ENCODE measurements at regions not wholly inside any gene's neighbourhood (a gene's known extent, or its start where the extent isn't known, plus 50 kb on each side); places are given as distances from the start of the nearest gene placed in this dataset.

- no peak for DNase-seq
Measured at GRCh38 chr4:108398316-108398715, 222.1 kb upstream of the RPL34 start.

- DNase-seq: no peak
Measured at GRCh38 chr4:108397850-108398249, 222.5 kb upstream of the RPL34 start.

DNA sequence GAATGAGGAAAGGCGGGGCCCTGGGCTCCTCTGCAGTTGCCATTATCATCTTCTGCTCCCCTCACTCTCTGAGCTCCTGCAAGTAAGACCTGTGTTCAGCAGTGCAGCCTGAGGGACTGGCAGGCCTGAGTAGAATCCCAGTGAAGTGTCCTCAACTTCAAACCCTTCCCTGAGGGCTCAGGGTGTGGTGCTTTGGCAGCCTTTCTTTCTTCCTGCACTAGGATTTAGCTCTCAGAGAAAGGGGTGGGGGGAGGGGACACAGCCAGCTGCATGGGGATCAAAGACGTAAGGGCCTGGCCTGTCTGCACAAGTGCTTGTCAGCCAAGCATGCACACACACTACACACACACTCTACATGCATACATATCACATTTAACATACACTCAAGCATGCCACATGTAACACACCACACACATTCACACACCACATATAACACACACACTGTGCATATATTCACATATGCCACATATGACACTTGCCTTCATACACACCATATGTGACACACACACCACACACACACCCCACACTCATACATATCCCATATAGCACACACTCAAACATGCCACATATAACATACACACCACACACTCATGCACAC, 223.4 kb upstream of the RPL34 start:
- no peak for DNase-seq

DNA sequence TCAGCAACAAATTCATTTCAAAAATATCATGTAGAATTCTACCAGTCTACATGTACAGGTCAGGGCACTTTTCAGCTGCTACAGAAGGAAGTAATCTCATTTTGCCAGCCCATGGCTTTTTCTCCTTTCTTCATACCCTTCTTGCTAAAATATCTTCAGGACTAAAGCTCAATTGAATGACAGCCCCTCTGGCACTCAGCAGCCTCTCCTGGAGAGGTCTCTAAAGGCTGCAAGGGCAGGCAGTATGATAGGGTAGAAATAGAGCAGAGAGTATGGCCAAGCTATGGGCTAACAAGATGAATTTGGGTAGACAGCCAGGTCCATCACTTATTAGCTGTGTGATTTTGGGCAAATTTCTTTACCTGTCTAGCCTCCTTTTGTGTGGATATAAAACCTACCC, 224.6 kb upstream of the RPL34 start:
- DNase-seq: no peak

DNA sequence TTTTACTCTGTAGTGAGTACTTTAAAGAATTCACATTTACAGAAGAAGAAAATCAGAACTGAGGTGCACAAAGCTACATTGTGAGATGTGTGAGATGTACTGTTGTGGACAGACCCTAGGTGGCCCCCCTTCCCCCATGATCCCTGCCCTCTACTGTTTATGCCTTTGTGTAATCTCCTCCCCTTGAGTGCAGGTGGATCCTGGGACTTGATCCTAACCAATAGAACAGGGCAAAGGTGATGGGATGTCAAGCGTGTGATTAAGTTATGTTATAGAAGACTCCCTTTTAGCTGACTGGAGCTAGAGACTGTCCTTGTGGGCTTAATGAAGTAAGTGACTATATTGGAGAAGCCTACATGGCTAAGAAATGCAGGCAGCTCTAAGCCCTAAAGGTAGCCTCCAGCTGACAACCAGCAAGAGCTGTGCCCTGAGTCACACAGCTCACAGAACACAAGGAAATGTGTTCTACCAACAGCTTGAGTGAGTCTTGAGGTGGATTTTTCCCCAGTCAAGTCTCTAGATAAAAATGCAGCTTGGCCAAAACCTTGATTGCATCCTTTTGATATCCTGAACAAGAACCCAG, 225.2 kb upstream of the LEF1 start:
- DNase-seq: no peak

DNA sequence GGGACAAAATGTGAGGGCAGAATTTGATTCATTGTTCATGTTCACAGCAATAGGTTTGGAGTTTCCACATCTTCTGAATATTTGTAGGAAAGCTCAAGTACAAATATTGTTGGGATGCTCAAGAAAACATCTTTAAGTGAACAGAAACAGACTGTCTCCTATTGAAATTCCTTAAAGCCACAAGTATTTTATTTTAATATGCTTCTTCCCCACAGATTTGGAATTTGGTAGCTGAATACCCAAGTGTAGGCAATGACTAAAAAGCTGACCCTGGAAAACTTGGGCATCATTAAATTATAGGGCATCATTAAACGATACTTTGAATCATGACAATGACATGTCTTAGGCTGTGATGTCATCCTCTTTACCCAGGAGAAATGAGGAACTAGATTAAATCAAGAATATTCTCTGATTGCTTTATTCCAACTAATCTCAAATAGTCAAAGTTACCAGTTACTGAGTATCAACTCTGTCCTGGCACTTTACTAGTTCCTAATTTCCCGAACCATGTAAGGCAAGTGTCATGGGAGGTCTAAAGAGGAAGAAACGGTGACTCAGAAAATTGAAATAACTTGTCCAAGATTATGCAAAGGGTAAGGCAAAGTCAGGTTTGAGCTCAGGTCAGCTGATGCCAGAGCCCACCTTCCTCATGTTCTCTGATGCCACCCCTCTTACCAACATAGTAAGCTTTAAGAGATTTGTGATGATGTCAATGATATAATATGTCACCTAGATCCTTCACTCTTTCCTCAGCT, 223.1 kb upstream of the LEF1 start:
- DNase-seq: no peak

DNA sequence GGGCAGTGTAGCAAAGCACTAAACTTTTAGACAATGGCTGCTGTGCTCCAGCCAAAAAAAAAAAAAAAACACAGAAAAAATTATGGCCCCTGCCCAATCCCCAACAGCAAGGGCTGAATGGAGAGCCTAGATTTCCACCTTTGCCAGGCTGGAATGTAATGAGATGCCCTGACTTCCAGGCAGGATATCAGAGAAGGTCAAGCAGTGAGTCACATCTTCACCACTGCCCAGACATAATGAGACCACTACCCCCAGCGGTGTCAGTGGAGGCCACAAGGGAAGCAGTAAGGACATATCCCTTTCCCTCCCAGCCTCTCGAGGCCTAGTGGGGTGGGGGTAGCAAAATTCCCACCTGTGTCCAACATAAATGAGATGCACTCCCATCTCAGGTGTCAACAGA, 216.3 kb upstream of the LEF1 start:
- DNase-seq: no peak

- DNase-seq: no peak
Measured at GRCh38 chr4:108384544-108384943, 215.8 kb upstream of the LEF1 start.

- DNase-seq: no peak
Measured at GRCh38 chr4:108383157-108383556, 214.4 kb upstream of the LEF1 start.

DNA sequence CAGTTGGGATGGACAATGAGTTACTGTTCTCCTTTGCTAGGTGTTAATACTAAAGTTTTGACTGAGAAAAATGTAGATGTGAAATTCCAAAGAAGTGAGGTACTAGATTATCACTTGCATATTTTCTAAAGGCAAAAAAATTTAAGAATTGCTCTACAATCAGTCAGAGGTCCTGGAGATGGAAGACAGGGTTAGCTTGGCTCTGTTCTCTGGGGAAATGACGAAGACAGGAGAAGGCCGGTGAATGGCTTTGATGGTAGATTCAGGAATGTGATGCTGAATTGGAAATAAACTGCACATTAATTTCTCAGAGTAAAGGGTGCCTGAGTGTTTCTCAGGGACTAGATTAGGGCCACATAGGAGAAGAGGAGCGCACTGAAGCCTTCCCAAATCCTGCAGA, 214.0 kb upstream of the LEF1 start:
- no peak for DNase-seq

DNA sequence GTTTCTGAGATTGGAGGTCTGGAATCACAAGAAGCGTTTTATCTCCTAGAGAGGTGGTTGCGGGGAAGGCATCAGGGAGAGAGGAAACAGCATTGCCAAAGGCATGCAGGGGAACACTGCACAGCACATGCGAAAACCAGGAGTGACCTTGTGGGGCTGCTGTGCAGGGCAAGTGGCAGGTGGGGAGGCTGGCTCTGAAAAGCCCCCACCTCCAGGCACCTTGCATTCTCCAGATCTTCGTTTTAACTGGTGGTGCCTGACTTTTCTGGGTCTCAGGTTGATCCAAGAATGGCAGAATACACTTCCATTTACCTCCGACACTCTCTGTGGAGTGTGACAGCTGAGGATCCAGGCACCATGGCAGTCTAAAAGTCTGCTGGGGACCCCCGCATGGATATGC, 209.4 kb upstream of the LEF1 start:
- no peak for DNase-seq

- no peak for DNase-seq
Measured at GRCh38 chr4:108377021-108377420, 208.3 kb upstream of the LEF1 start.

- DNase-seq: no peak
Measured at GRCh38 chr4:108375434-108375833, 206.7 kb upstream of the LEF1 start.

DNA sequence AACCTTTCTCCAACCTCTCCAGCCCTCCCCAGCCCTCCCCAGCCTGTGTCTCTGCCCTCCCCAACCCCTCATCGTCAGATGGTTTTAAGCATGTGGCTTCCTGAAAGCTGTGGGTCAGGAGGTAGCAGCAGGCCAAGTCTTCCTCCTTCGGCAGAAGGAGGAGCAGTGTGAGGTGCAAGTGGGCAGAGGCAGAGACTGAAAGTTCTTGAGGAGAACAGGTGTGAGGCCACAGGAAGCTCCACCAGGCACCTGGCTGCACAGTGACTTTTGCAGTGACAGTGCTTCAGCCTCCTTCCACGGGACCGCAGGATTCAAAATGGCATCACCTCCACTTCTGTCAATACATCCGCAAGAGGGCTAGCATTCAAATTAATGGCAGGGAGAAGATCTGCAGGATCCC, 203.9 kb upstream of the LEF1 start:
- no peak for DNase-seq

GRCh38 chr4:108371282-108371681, 202.6 kb upstream of the LEF1 start:
- DNase-seq: no peak

DNA sequence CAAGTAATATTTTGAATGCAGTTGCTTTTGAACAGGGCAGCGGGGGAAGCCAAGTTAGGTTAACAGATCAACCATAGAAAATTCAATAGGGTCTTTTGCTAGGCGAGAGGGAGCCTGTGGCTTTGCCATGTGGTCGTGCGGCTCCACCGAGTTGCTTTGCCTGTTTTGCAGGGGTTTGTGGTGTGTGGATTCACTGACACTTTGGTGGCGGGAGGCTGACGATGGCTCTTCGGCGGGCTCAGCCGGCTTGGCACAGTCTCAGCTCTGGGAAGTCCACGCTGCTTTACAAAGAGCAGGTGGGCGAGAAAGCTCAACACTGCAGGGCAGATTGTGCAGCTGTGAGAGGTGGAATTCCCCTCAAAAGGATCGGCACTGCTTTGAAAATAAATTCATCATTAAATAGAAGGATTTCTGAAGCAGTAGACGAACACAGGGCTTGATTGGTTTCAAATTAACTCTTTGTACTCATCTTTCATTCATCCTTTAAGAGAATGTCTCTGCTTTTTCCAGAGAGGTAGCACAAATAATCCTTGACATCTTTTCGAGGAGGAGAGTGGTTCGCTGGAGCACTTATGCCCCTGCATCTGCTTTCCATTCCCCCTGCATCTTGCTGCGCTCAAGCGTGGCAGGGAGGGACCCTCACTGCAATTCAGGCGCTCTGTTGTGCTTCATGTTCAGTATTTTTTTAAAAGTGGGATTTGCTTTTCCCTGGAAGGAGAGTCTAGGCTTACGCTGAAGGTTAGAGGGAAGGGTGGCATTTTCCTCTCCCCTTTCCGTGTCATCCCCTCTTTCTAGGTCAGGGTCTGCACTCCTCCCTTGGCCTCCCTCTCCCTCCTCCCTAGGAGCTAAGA, 201.8 kb upstream of the LEF1 start:
- no peak for DNase-seq

GRCh38 chr4:108369035-108369655, 200.4 kb upstream of the LEF1 start:
- no peak for DNase-seq

DNA sequence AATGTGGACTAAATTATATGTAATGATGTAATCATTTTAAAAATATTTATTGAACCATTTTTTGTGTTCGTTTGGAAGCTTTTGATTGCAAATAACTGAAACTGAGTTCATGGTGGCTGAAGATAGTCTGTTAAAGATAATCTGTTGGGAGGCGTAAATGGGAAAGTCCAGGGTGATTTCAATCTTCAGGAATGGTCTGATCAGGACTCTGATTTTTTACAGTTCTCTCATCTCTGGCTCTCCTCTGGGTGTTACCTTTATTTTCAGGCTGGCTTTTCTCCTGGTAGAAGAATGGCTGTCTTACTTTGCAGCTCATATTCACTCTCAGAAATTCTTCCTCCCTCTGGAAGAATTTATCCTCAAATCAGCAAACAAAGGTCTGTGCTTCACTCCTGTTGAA, 199.0 kb upstream of the LEF1 start:
- DNase-seq: no peak

DNA sequence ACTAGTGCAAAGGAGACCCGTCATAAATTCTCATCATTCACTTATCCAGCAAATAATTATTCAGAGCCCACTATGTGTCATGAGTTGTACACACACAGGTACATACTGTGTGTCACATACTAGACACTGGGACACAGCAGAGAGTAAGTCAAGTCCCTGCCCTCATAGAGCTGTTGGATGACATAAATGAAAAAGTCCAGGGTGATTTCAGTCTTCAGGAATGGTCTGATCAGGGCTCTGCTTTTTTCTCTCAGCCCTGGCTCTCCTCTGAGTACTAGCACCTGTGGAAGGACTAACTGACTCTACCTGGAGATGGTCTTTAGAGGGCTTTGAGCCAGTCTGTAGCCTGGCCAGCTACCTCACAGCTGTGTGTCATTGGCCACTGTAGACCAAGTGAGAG, 198.0 kb upstream of the LEF1 start:
- DNase-seq: no peak

- no peak for DNase-seq
Measured at GRCh38 chr4:108365551-108365950, 196.8 kb upstream of the LEF1 start.

- DNase-seq: no peak
Measured at GRCh38 chr4:108361886-108362285, 193.2 kb upstream of the LEF1 start.

GRCh38 chr4:108361446-108361820, 192.7 kb upstream of the LEF1 start:
- DNase-seq: no peak

DNA sequence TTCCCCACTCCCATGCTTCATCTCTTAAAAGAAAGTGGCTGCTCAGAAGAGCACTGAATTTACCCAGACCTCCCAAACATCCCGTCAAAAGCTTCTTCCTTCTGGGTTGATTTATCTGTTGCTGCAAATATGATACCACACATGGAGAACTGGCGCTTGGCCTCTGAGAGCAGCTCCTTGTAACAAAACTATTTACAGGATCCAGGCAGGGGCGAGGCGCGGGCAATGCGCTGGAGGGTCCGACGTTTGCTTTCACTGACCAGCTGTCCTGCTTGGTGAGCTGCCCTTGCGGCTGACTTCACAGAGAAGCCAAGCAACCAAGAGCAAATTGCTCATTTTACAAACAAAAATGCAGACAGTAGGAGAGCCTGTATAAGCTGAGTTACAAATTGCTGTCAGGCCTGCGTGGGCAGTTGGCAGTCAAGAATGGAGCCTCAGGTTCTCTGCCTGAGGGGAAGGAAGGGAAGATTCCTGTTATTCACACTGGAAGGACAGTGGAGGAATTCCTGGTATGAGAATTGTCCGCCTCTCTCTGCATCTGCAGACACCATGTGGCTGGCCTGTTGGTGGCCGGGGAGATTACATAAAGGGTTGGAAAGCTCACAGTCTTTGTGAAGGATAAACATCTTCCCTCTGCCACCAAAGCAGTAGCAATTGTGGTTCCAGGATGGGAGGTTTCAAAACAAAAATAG, 192.2 kb upstream of the LEF1 start:
- no peak for DNase-seq
